Esophagus (tissue), 2 donors: ENCODE measurements at regions not wholly inside any gene's neighbourhood (a gene's known extent, or its start where the extent isn't known, plus 50 kb on each side); places are given as distances from the start of the nearest gene placed in this dataset.
"Not testable (repeated sequence)": the region's sequence is repeated elsewhere in the genome, so short reads cannot be mapped to it uniquely, and the experiment has no call there.

Source experiments
- H3K27ac ChIP-seq, 2 donors: one replicate each; pipeline ENCODE4 v1.5.1; 2013; ENCODE audit warnings: low read depth in 2 of 2, mild to moderate bottlenecking in 2 of 2, inconsistent platforms in 1 of 2, low read length in 1 of 2, moderate library complexity in 1 of 2
- H3K27me3 ChIP-seq, 2 donors: one replicate each; pipeline ENCODE4 v1.6.1; 2013; ENCODE audit warnings: low read length in 2 of 2, control low read depth in 1 of 2, mild to moderate bottlenecking in 1 of 2; ENCODE audit not compliant: insufficient read depth in 2 of 2, control insufficient read depth in 1 of 2
- H3K36me3 ChIP-seq, 2 donors: one replicate each; pipeline ENCODE4 v1.6.1; 2013; ENCODE audit warnings: low read length in 1 of 2; ENCODE audit not compliant: control insufficient read depth in 2 of 2, insufficient read depth in 2 of 2
- H3K4me1 ChIP-seq, 2 donors: one replicate each; pipeline ENCODE4 v1.6.1; 2013; ENCODE audit warnings: low read length in 1 of 2; ENCODE audit not compliant: control insufficient read depth in 2 of 2, insufficient read depth in 2 of 2
- H3K4me3 ChIP-seq, 2 donors: one replicate each; pipeline ENCODE4 v1.5.1; 2013; ENCODE audit warnings: low read length in 2 of 2, mild to moderate bottlenecking in 2 of 2, low read depth in 1 of 2, moderate library complexity in 1 of 2
- H3K9me3 ChIP-seq, 2 donors: one replicate each; pipeline ENCODE4 v1.6.1; 2013; ENCODE audit warnings: mild to moderate bottlenecking in 2 of 2, low read depth in 1 of 2, low read length in 1 of 2, moderate library complexity in 1 of 2; ENCODE audit not compliant: control insufficient read depth in 2 of 2, insufficient read depth in 1 of 2
- WGBS, 2 donors: extraction: QIAGEN DNeasy Blood & Tissue Kit; methylation state at CpG; one replicate each; pipeline ENCODE4 v1.1.7; 2013; 5-methylcytosine and 5-hydroxymethylcytosine counted together
- donor health status: healthy with polysubstance abuse.
- donor health status: Bipolar disorder and iron deficiency.

DNA sequence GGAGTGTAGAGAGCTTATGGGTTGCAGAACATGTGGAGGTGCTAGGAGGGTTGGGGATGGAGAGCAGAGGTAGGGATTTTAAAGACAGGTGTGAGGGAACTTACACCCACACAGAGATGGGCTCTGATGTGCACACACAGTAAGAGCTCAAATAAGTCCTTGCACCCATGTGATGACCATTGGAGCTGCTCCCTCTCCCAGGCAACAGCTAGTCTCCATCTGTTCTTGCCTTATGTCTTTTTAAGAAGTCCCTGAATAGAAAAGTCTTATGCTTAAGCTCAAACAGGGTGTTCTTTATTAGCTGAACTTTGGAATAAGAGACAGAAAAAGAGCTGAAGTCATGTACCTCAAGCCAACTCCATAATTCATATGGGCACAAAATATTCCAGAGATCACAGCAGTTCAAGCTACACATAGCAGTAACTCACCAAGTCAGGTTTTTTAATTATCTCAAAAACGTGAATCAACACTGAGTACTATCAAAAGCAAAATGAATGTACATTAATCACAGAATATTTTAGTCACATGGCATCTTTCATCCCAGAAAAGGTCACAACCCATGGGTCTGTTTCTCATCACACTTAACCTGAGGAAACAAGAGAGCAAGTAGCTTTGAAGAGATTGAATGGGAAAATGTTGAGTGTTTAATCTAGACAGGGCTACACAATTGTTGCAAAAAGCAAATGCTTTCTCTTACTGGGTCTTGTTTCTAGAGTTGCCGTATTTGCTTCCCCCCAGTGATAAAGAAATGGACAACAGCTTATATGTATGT lies 1513.6 kb upstream of the SEL1L start:
- H3K36me3 ChIP-seq: no peaks in the 10 kb centered on the region
- no peak overlapping the region for H3K4me3 ChIP-seq
- no peaks in the 10 kb centered on the region for H3K9me3 ChIP-seq
- WGBS, 2 donors: 56 to 60% methylated on average over 2 of the region's 2 CpGs
- H3K4me1 ChIP-seq: no peaks in the 10 kb centered on the region
- no peaks in the 10 kb centered on the region for H3K27me3 ChIP-seq
- no peak overlapping the region for H3K27ac ChIP-seq

DNA sequence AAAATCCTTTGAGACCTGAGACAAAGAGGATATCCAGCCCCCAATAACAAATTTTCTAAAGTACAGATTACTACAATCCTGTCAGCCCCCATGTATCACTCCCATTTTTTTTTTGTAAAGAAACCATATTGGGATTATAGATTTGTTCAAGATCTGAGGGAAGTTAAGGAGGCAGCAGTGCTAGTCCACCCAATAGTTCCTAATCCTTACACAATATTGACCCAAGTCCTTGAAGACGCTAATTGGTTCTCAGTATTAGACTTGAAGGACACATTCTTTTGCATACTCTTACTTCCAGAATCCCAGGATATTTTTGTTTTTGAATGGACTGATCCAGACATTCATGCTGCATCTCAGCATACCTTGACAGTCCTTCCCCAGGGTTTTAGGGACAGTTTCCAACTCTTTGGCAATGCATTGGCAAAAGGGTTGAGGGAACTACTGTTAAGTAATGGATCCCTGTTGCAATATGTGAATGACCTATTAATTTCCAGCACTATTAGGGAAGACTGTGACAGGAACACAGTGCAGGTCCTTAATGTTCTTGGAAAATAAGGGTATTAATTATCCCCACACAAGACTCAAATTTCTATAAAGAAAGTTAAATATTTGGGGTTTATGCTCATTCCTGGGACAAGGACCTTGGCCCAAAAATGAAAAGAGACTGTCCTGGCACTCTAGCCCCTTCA lies 1519.5 kb upstream of the SEL1L start:
- Histone ChIP-seq H3K27ac (no peak overlapping the region), H3K4me3 (no peak overlapping the region), H3K9me3 (no peaks in the 10 kb centered on the region), H3K27me3 (no peaks in the 10 kb centered on the region), H3K36me3 (no peaks in the 10 kb centered on the region), H3K4me1 (no peaks in the 10 kb centered on the region)
- WGBS, 2 donors: 88 to 95% methylated on average over 1 of the region's 1 CpG

DNA sequence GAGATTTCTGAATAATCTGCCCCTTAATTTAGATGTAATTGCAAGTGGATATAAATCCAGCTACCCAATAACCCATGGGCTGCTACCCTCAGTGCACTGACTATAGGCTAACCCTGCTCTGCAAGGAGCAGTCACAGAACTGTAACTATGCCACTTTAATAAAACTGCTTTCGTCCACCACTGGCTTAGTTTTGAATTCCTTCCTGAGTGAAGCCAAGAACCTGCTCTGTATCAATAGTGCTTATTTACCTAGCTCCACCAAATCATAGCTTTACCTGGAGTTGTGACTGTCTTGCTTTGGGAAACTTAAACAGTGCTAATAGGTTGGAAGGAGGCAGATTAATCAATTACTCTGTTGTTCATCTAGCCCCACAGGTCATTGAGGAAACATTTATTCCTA lies 1524.4 kb upstream of the SEL1L start:
- Histone ChIP-seq H3K27ac (no peak overlapping the region), H3K36me3 (no peaks in the 10 kb centered on the region), H3K27me3 (no peaks in the 10 kb centered on the region), H3K9me3 (no peaks in the 10 kb centered on the region), H3K4me1 (no peaks in the 10 kb centered on the region), H3K4me3 (no peak overlapping the region)
- 66 to 77% methylated on average over 1 of the region's 1 CpG for WGBS, 2 donors

DNA sequence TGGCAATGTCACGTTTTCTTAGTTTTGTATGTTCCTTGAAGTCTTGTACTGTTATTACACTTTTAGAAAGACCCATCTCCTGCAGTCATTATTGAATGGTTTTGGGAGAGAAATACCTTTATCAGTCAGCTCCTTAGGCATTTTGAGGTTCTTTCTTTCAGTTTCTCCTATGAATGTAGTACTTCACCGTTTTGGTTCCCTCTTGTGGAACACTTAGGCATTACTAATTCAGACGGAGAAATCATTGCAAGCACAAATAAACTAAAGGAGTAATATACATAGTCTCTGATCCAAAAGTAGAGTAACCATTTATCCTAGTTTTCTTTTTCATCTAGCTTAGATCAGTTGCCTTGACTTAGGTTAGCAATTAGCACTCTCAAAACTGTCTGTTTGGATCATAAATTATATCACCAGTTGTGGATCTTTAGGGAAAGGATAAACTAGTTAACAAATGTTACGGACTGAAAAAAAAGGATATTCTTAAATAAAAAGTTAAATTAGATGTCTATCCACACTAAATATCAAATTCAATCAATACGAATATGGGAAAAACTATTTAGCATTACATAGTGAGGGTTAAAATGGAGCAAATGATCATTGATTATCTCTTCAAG lies 1538.3 kb upstream of the SEL1L start:
- H3K27ac ChIP-seq: no peak overlapping the region
- H3K4me1 ChIP-seq: no peaks in the 10 kb centered on the region
- no peaks in the 10 kb centered on the region for H3K27me3 ChIP-seq
- H3K9me3 ChIP-seq: no peaks in the 10 kb centered on the region
- no peak overlapping the region for H3K4me3 ChIP-seq
- 58 to 60% methylated on average over 5 of the region's 5 CpGs for WGBS, 2 donors
- H3K36me3 ChIP-seq: no peaks in the 10 kb centered on the region

DNA sequence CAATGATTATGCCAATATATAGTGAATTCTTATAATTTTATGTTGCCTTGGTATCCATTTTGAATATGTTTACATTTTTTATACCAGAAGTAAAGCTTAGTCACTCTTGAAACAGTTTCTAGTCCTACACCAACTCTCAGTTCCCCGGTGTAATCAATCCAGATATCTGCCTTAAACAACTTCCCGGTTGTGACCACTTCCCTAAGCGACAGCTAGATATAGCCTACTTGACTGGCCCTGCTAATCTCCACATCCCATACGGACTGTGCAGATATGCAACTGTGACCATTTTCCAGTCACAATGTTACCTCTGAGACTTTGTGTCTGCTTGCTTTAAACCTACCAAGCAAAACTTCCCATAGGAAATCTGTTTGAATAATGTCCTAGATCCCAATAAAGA lies 1551.5 kb upstream of the SEL1L start:
- H3K27me3 ChIP-seq: no peaks in the 10 kb centered on the region
- 66 to 82% methylated on average over 4 of the region's 4 CpGs for WGBS, 2 donors
- H3K4me3 ChIP-seq: no peak overlapping the region
- no peak overlapping the region for H3K27ac ChIP-seq
- no peaks in the 10 kb centered on the region for H3K36me3 ChIP-seq
- H3K9me3 ChIP-seq: no peaks in the 10 kb centered on the region
- H3K4me1 ChIP-seq: no peaks in the 10 kb centered on the region

DNA sequence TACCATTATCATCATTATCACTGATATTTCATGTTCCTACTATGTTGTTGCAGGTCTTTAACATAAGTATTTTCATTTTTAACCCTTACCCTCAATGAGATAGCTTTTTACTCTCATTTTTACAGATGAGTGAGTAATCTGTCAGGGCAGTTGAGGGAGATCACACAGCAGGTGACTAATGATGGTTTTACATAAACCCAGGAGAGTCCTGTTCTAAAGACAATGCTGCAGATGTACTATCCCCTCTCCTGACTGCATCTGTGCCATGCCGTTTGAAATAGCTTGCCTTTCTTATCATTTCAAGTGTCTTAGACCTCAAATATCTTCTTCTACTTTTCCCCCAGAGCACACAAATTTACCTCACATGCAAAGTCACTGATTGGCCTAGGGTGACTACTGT lies 1552.1 kb upstream of the SEL1L start:
- Histone ChIP-seq H3K27me3 (no peaks in the 10 kb centered on the region), H3K9me3 (no peaks in the 10 kb centered on the region), H3K27ac (no peak overlapping the region), H3K4me3 (no peak overlapping the region), H3K4me1 (no peaks in the 10 kb centered on the region), H3K36me3 (no peaks in the 10 kb centered on the region)
- WGBS, 2 donors: 38 to 60% methylated on average over 1 of the region's 1 CpG

DNA sequence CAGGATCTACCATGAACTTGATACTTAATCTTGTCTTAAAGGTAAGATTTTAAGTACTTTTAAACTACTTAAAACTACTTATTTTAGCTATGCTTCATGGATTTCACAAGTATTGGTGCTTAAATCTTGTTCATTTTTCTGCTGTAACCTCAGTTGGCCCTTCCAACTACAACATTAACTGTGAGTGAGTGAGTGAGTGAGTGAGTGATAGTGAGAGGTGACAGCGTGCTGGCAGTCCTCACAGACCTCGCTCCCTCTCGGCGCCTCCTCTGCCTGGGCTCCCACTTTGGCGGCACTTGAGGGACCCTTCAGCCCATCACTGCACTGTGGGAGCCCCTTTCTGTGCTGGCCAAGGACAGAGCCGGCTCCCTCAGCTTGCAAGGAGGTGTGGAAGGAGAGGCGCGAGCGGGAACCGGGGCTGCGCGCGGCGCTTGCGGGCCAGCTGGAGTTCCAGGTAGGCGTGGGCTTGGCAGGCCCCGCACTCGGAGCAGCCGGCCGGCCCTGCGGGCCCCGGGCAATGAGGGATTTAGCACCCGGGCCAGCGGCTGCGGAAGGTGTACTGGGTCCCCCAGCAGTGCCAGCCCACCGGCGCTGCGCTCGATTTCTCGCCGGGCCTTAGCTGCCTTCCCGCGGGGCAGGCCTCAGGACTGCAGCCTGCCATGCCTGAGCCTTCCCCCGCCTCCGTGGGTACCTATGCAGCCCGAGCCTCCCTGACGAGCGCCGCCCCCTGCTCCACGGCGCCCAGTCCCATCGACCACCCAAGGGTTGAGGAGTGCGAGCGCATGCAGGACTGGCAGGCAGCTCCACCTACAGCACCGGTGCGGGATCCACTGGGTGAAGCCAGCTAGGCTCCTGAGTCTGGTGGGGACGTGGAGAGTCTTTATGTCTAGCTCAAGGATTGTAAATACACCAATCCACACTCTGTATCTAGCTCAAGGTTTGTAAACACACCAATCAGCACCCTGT lies 1558.6 kb upstream of the SEL1L start:
- H3K27ac ChIP-seq, H3K36me3 ChIP-seq, H3K4me1 ChIP-seq, H3K4me3 ChIP-seq, H3K9me3 ChIP-seq, H3K27me3 ChIP-seq: not testable (repeated sequence)
- 50 to 63% methylated on average over 37 to 47 of the region's 47 CpGs for WGBS, 2 donors

DNA sequence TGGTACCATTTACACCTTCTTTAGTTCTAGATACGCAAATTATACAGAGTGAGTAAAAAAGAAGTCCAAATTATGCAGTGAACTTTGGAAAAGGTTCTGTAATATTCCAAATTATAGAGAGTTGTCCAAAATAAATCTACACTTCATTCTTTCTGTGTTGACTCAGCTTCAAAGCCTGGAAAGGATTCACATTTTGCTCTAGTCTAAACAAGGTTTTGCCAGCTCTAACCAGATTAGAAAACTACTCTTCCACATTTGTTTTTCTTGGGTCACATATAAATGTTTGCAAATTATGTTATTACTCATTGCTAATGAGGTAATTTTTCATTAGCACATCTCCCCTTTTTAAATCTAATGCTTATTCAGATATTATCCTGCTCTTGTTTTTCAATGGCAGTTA lies 1562.4 kb upstream of the SEL1L start:
- Histone ChIP-seq H3K4me3 (no peak overlapping the region), H3K4me1 (no peaks in the 10 kb centered on the region), H3K27me3 (no peaks in the 10 kb centered on the region), H3K36me3 (no peaks in the 10 kb centered on the region), H3K27ac (no peak overlapping the region), H3K9me3 (no peaks in the 10 kb centered on the region)
- 51 to 67% methylated on average over 1 of the region's 1 CpG for WGBS, 2 donors

DNA sequence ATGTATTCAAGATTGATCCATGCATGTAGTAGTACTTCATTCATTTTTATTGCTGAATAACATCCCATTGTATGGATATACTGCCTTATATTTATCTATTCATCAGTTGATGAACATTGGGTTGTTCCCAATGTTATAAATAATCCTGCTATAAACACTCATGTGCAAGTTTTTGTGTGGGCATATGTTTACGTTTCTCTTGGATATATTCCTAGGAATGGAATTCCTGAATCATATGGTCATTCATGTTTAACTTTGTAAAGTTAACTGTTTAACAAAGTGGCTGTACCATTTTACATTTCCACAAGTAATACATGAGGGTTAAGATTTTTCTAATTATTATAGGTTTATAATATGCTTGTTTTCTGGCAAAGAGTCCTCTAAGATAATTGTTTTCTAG lies 1568.2 kb upstream of the SEL1L start:
- H3K36me3 ChIP-seq: no peaks in the 10 kb centered on the region
- no peaks in the 10 kb centered on the region for H3K4me1 ChIP-seq
- H3K4me3 ChIP-seq: no peak overlapping the region
- no peaks in the 10 kb centered on the region for H3K9me3 ChIP-seq
- 38 to 60% methylated on average over 1 of the region's 1 CpG for WGBS, 2 donors
- H3K27ac ChIP-seq: no peak overlapping the region
- no peaks in the 10 kb centered on the region for H3K27me3 ChIP-seq
